ENCODE measurements at regions not wholly inside any gene's neighbourhood (a gene's known extent, or its start where the extent isn't known, plus 50 kb on each side); places are given as distances from the start of the nearest gene placed in this dataset.

GRCh38 chr1:30321996-30322858 lies 401.2 kb downstream of the MATN1 start:
- TF ChIP-seq, protein P1, sequence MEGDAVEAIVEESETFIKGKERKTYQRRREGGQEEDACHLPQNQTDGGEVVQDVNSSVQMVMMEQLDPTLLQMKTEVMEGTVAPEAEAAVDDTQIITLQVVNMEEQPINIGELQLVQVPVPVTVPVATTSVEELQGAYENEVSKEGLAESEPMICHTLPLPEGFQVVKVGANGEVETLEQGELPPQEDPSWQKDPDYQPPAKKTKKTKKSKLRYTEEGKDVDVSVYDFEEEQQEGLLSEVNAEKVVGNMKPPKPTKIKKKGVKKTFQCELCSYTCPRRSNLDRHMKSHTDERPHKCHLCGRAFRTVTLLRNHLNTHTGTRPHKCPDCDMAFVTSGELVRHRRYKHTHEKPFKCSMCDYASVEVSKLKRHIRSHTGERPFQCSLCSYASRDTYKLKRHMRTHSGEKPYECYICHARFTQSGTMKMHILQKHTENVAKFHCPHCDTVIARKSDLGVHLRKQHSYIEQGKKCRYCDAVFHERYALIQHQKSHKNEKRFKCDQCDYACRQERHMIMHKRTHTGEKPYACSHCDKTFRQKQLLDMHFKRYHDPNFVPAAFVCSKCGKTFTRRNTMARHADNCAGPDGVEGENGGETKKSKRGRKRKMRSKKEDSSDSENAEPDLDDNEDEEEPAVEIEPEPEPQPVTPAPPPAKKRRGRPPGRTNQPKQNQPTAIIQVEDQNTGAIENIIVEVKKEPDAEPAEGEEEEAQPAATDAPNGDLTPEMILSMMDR (IDR thresholded peaks at IDR 0.05 in 2 of 3, conservative IDR thresholded peaks at IDR 0.05 in 1 of 3; ENCODE audit: borderline replicate concordance in 1 of 3, insufficient read depth in 1 of 3, low read depth in 2 of 3, low read length in 2 of 3), result no peak
- no peak for TF ChIP-seq YY1 (IDR thresholded peaks at IDR 0.05; ENCODE audit: extremely low read depth, insufficient replicate concordance, low read depth, low read length)
- TF ChIP-seq POLR2A (IDR thresholded peaks at IDR 0.05; ENCODE audit: borderline replicate concordance, extremely low read depth, insufficient read depth, insufficient read length), result no peak
- TF ChIP-seq ZFX (IDR thresholded peaks at IDR 0.05), result no peak
- no peak for TF ChIP-seq POLR2AphosphoS5 (IDR thresholded peaks at IDR 0.05; ENCODE audit: low read depth, low read length)
- no peak for TF ChIP-seq RAD21 (IDR thresholded peaks at IDR 0.05; ENCODE audit: low read depth)
- no peak for TF ChIP-seq EZH2 (IDR thresholded peaks at IDR 0.05)
- no peak for TF ChIP-seq SRF (IDR thresholded peaks at IDR 0.05; ENCODE audit: low read depth)
- no peak for TF ChIP-seq ZNF274 (IDR thresholded peaks at IDR 0.05; ENCODE audit: low read depth, low read length)
- TF ChIP-seq REST (IDR thresholded peaks at IDR 0.05; ENCODE audit: low read depth), result no peak

All from HCT116 (cell line).